Vagina (tissue), 2 donors: ENCODE measurements at regions not wholly inside any gene's neighbourhood (a gene's known extent, or its start where the extent isn't known, plus 50 kb on each side); places are given as distances from the start of the nearest gene placed in this dataset.

ENCODE experiments used
- DNase-seq, 2 donors: peaks; one replicate each; pipeline ENCODE4 v3.0.0-alpha.2; 2017; ENCODE audit errors: extremely low spot score in 2 of 2
- H3K27ac ChIP-seq: fragments of 200-600 bp; sonication (generic); one replicate; pipeline ENCODE4 v1.5.1; 2019
- H3K27me3 ChIP-seq: fragments of 200-600 bp; sonication (generic); one replicate; pipeline ENCODE4 v1.5.1; 2019
- H3K36me3 ChIP-seq, 2 donors: fragments of 200-600 bp; sonication (generic); one replicate each; pipeline ENCODE4 v1.5.1; 2017 to 2019
- H3K4me1 ChIP-seq: fragments of 200-600 bp; sonication (generic); one replicate; pipeline ENCODE4 v1.5.1; 2019
- H3K4me3 ChIP-seq, 2 donors: fragments of 200-600 bp; sonication (generic); 1 replicate in 1 of 2; 2 replicates in 1 of 2; pipeline ENCODE4 v1.5.1; 2016 to 2019
- H3K9me3 ChIP-seq: fragments of 200-600 bp; sonication (generic); one replicate; pipeline ENCODE4 v1.5.1; 2019
- CTCF ChIP-seq, 3 experiments: fragments of 450-650 bp in 2 of 3; fragments of 200-600 bp in 1 of 3; sonication (generic) in 1 of 3; IDR thresholded peaks; one replicate each; pipeline ENCODE4 v1.5.1; 2017 to 2019; ENCODE audit warnings: antibody characterized with exemption in 3 of 3, mild to moderate bottlenecking in 2 of 3, moderate library complexity in 2 of 3
- POLR2A ChIP-seq, 2 donors: fragments of 450-650 bp; IDR thresholded peaks; one replicate each; pipeline ENCODE4 v1.6.1; 2017; ENCODE audit warnings: antibody characterized with exemption in 2 of 2, mild to moderate bottlenecking in 2 of 2, moderate library complexity in 2 of 2
- POLR2AphosphoS5 ChIP-seq, 2 donors: sonication (generic); formaldehyde crosslinking; IDR thresholded peaks; one replicate each; pipeline ENCODE4 v1.9.0; 2017; ENCODE audit warnings: antibody characterized with exemption in 2 of 2, mild to moderate bottlenecking in 2 of 2, low read depth in 1 of 2; ENCODE audit not compliant: insufficient read depth in 1 of 2
- intact Hi-C: fragments of 100-400 bp; cut with DNase I; formaldehyde crosslinking; loops from one replicate; pipeline ENCODE4 v1.15.1; 2023

- no peak for TF ChIP-seq CTCF (IDR thresholded peaks at IDR 0.05)
- no peak for TF ChIP-seq POLR2A (IDR thresholded peaks at IDR 0.05)
- no peak for TF ChIP-seq POLR2AphosphoS5 (IDR thresholded peaks at IDR 0.05; ENCODE audit: insufficient read depth in 1 of 2, low read depth in 1 of 2)
- H3K4me3 ChIP-seq, result no peak overlapping the region
- H3K27ac ChIP-seq, result no peak overlapping the region
- no peaks in the 10 kb centered on the region for H3K36me3 ChIP-seq
- no peaks in the 10 kb centered on the region for H3K27me3 ChIP-seq
- no peak for DNase-seq
- intact Hi-C loops, result no loop called here
- no peaks in the 10 kb centered on the region for H3K4me1 ChIP-seq
- no peaks in the 10 kb centered on the region for H3K9me3 ChIP-seq
Observed at GRCh38 chr4:56156141-56156540, 207.4 kb downstream of the CEP135 start.

GRCh38 chr4:56155432-56155831 lies 206.7 kb downstream of the CEP135 start:
- TF ChIP-seq POLR2AphosphoS5 (IDR thresholded peaks at IDR 0.05; ENCODE audit: insufficient read depth in 1 of 2, low read depth in 1 of 2), result no peak
- no peak for TF ChIP-seq POLR2A (IDR thresholded peaks at IDR 0.05)
- no peak for TF ChIP-seq CTCF (IDR thresholded peaks at IDR 0.05)
- Histone ChIP-seq H3K27ac (no peak overlapping the region), H3K9me3 (no peaks in the 10 kb centered on the region), H3K27me3 (no peaks in the 10 kb centered on the region), H3K4me1 (no peaks in the 10 kb centered on the region), H3K36me3 (no peaks in the 10 kb centered on the region), H3K4me3 (no peak overlapping the region)
- intact Hi-C loops, result no loop called here
- DNase-seq, result no peak

DNA sequence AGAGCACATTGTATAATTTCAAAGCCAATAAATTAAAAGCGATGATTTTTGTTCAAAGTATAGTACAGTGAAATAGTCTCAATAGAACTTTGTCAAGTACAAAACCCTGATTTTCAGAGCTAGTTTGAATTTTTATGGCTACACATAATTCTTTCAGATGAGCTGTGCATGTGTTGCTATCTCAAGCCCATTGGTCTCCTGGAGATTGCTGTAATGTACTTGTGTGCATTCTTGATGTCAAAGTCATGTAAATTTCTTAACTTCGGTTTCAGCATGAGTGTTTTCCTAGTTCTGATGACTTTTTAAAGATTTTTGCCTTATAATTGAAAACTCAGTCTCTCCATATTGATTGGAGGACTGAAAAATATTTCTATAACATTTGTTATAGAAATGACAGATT lies 200.8 kb downstream of the CEP135 start:
- H3K27me3 ChIP-seq, result no peaks in the 10 kb centered on the region
- no peaks in the 10 kb centered on the region for H3K9me3 ChIP-seq
- no peak for DNase-seq
- no peak overlapping the region for H3K4me3 ChIP-seq
- TF ChIP-seq CTCF (IDR thresholded peaks at IDR 0.05) (no peak), POLR2AphosphoS5 (IDR thresholded peaks at IDR 0.05; ENCODE audit: insufficient read depth in 1 of 2, low read depth in 1 of 2) (no peak), POLR2A (IDR thresholded peaks at IDR 0.05) (no peak)
- intact Hi-C loops, result no loop called here
- H3K4me1 ChIP-seq, result no peaks in the 10 kb centered on the region
- H3K36me3 ChIP-seq, result no peaks in the 10 kb centered on the region
- H3K27ac ChIP-seq, result no peak overlapping the region

- intact Hi-C loops, result no loop called here
- H3K36me3 ChIP-seq, result no peaks in the 10 kb centered on the region
- DNase-seq, result no peak
- H3K4me1 ChIP-seq, result no peaks in the 10 kb centered on the region
- H3K27me3 ChIP-seq, result no peaks in the 10 kb centered on the region
- H3K27ac ChIP-seq, result no peak overlapping the region
- TF ChIP-seq POLR2AphosphoS5 (IDR thresholded peaks at IDR 0.05; ENCODE audit: insufficient read depth in 1 of 2, low read depth in 1 of 2) (no peak), CTCF (IDR thresholded peaks at IDR 0.05) (no peak), POLR2A (IDR thresholded peaks at IDR 0.05) (no peak)
- H3K4me3 ChIP-seq, result no peak overlapping the region
- no peaks in the 10 kb centered on the region for H3K9me3 ChIP-seq
Observed at GRCh38 chr4:56148428-56148827, 199.7 kb downstream of the CEP135 start.

DNA sequence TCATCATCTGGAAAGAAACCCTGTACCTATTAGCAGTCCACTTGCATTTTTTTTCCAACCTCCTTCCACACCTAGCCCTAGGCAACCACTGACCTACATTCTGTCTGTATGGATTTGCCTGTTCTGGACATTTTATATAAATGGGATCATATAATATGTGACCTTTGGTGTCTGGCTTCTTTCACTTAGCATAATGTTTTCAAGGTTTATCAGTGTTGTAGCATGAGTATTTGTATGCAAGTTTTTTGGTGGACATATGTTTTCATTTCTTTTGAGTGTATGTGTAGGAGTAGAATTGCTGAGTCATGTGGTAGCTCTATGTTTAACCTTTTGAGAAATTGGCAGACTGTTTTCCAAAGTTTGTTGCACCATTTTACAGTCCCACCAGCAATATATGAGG lies 198.6 kb downstream of the CEP135 start:
- no peaks in the 10 kb centered on the region for H3K27me3 ChIP-seq
- H3K9me3 ChIP-seq, result no peaks in the 10 kb centered on the region
- intact Hi-C loops, result no loop called here
- no peak overlapping the region for H3K4me3 ChIP-seq
- no peak for DNase-seq
- TF ChIP-seq POLR2AphosphoS5 (IDR thresholded peaks at IDR 0.05; ENCODE audit: insufficient read depth in 1 of 2, low read depth in 1 of 2), result no peak
- TF ChIP-seq CTCF (IDR thresholded peaks at IDR 0.05), result no peak
- no peak for TF ChIP-seq POLR2A (IDR thresholded peaks at IDR 0.05)
- no peaks in the 10 kb centered on the region for H3K4me1 ChIP-seq
- no peak overlapping the region for H3K27ac ChIP-seq
- H3K36me3 ChIP-seq, result no peaks in the 10 kb centered on the region
